Chondrocyte (in vitro differentiated cells): ENCODE measurements at regions not wholly inside any gene's neighbourhood (a gene's known extent, or its start where the extent isn't known, plus 50 kb on each side); places are given as distances from the start of the nearest gene placed in this dataset.

Experiments used
- DNase-seq: peaks from one replicate; pipeline ENCODE4 v3.0.0; 2021; ENCODE audit warnings: mixed read lengths, low spot score
- H3K27ac Mint-ChIP-seq: one replicate; pipeline ENCODE4 v1.8.0; 2021; ENCODE audit warnings: mild to moderate bottlenecking, moderate library complexity, mixed read lengths; ENCODE audit not compliant: unreplicated experiment
- H3K27me3 Mint-ChIP-seq: 2 replicates; pipeline ENCODE4 v1.8.0; 2021; ENCODE audit warnings: low read depth, mixed read lengths
- H3K36me3 Mint-ChIP-seq: 2 replicates; pipeline ENCODE4 v1.8.0; 2021; ENCODE audit warnings: low read depth, mixed read lengths
- H3K4me1 Mint-ChIP-seq: 2 replicates; pipeline ENCODE4 v1.8.0; 2021; ENCODE audit warnings: low read depth, mild to moderate bottlenecking, mixed read lengths
- H3K4me3 Mint-ChIP-seq: one replicate; pipeline ENCODE4 v1.8.0; 2021; ENCODE audit warnings: mild to moderate bottlenecking, moderate library complexity, mixed read lengths; ENCODE audit not compliant: unreplicated experiment
- H3K9me3 Mint-ChIP-seq: 2 replicates; pipeline ENCODE4 v1.8.0; 2021; ENCODE audit warnings: low read depth, mixed read lengths
- TF ChIP-seq, protein P1 (sequence below): fragments of 200-600 bp; sonication (generic); IDR thresholded peaks from 2 replicates; pipeline ENCODE4 v1.5.0; 2021; ENCODE audit warnings: antibody characterized with exemption, mild to moderate bottlenecking, moderate library complexity

DNA sequence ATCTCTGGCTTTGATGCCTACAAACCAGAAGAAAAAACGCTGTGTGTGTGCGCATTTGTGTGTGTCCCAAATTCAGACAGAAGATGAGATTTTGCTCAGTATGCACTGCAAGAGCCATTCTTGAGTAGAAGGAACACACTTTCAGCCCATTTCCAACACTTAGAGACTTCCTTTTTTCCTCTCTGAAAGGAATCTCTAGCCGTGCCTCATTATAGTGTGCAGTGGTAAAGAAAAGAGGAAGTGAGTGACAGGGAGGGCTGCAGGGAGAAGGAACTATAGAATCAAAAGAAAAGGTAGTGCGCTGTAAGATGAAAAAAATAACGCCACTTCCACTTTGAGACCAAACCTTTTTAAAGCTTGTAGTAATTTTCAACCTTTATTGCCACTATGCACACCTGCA lies 1400.9 kb upstream of the FLRT2 start:
- H3K4me3 Mint-ChIP-seq: no peak overlapping the region
- H3K36me3 Mint-ChIP-seq: no peaks in the 10 kb centered on the region
- no peaks in the 10 kb centered on the region for H3K9me3 Mint-ChIP-seq
- TF ChIP-seq, protein P1, sequence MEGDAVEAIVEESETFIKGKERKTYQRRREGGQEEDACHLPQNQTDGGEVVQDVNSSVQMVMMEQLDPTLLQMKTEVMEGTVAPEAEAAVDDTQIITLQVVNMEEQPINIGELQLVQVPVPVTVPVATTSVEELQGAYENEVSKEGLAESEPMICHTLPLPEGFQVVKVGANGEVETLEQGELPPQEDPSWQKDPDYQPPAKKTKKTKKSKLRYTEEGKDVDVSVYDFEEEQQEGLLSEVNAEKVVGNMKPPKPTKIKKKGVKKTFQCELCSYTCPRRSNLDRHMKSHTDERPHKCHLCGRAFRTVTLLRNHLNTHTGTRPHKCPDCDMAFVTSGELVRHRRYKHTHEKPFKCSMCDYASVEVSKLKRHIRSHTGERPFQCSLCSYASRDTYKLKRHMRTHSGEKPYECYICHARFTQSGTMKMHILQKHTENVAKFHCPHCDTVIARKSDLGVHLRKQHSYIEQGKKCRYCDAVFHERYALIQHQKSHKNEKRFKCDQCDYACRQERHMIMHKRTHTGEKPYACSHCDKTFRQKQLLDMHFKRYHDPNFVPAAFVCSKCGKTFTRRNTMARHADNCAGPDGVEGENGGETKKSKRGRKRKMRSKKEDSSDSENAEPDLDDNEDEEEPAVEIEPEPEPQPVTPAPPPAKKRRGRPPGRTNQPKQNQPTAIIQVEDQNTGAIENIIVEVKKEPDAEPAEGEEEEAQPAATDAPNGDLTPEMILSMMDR: no peak
- no peaks in the 10 kb centered on the region for H3K4me1 Mint-ChIP-seq
- no peak for DNase-seq
- no peaks in the 10 kb centered on the region for H3K27me3 Mint-ChIP-seq
- no peak overlapping the region for H3K27ac Mint-ChIP-seq

DNA sequence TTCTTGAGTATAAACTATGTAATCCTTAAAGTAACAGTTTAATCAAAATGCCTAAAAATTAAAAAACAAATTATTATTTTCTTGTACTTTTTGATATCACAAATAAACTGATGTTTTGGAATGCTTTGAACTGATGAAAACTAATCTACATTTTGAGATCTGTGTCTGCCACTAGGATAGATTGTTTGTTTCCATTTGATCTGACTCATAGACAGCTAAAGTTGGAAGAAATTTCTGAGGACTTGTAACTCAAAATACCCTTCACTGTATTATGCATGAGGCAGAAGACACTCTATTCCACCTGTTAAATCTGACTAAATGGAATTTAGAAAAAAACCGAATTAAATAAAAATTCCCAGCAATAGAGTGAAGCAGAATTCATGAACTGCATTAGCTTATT lies 1400.0 kb upstream of the FLRT2 start:
- Mint-ChIP-seq H3K9me3 (peaks cover 2% of the 10 kb centered on the region), H3K27me3 (no peaks in the 10 kb centered on the region), H3K27ac (no peak overlapping the region), H3K4me1 (no peaks in the 10 kb centered on the region), H3K36me3 (no peaks in the 10 kb centered on the region), H3K4me3 (no peak overlapping the region)
- TF ChIP-seq, protein P1: no peak
- no peak for DNase-seq

DNA sequence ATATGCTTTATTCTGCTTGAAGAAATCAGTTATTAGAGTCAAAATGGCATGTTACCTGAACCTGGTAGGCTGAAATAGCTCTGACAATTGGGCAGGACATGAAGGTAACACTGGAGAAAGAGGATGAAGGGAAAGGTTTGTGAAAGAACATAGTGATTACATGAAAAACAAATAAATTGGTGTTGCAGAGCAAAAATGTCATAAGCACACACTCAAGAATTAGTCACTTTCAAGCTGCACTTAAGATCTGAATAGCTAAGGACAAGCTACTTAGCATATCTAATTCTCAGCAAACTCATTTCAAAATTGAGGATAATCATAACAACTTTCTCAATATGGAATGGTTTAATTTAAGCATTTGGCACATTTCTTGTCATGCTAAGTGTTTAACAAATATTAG lies 1398.0 kb upstream of the FLRT2 start:
- no peaks in the 10 kb centered on the region for H3K27me3 Mint-ChIP-seq
- TF ChIP-seq, protein P1: no peak
- H3K4me1 Mint-ChIP-seq: no peaks in the 10 kb centered on the region
- no peak for DNase-seq
- H3K4me3 Mint-ChIP-seq: no peak overlapping the region
- no peak overlapping the region for H3K27ac Mint-ChIP-seq
- H3K36me3 Mint-ChIP-seq: no peaks in the 10 kb centered on the region
- H3K9me3 Mint-ChIP-seq: peaks cover 10% of the 10 kb centered on the region

DNA sequence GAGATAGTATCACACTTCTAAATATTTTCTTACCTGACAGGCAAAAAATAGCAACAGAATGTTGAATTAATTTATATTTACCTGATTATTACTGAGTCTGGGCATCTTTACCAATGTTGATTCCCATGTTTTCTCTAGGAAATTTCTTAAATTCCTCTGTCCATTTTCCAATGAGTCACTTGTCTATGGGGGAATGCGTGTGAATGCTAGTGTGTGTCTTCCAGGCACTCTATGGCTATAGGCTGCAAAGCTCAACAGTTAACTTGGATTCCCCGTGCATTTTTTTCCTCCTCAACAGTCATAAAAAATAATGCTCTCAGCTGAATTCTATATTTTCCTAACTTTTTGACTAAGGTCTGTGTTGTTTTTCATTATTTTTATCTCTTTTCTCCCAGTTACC lies 1385.8 kb upstream of the FLRT2 start:
- H3K4me1 Mint-ChIP-seq: peaks cover 28% of the 10 kb centered on the region
- TF ChIP-seq, protein P1: no peak
- peaks cover 5% of the 10 kb centered on the region for H3K9me3 Mint-ChIP-seq
- H3K27me3 Mint-ChIP-seq: no peaks in the 10 kb centered on the region
- H3K36me3 Mint-ChIP-seq: no peaks in the 10 kb centered on the region
- H3K4me3 Mint-ChIP-seq: no peak overlapping the region
- DNase-seq: no peak
- peak overlapping the region; percentile 77 for H3K27ac Mint-ChIP-seq

DNA sequence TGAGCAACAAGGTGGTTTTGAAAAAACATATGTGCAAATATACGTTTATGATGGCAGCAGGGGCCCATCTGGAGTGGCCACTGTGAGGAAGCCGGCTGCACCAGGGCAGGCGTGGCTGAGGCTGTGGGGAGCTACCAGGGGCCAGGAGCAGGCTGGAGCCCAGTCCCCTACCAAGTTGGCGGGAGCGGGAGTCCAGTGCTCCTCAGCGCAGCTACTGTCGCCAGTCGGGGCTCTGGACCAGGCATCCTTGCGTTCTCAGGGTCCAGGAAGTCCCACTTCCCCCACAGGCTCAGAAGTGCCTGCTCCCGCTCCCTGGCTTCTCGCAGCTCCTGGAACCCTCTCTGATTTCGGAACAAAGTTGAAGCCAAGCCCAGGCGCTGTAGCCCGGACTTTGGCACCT lies 1377.5 kb upstream of the FLRT2 start:
- Mint-ChIP-seq H3K4me1 (peaks cover 3% of the 10 kb centered on the region), H3K27me3 (no peaks in the 10 kb centered on the region), H3K36me3 (no peaks in the 10 kb centered on the region), H3K9me3 (no peaks in the 10 kb centered on the region), H3K4me3 (no peak overlapping the region), H3K27ac (no peak overlapping the region)
- TF ChIP-seq, protein P1: no peak
- no peak for DNase-seq
